ENCODE measurements at regions not wholly inside any gene's neighbourhood (a gene's known extent, or its start where the extent isn't known, plus 50 kb on each side); places are given as distances from the start of the nearest gene placed in this dataset.

DNA sequence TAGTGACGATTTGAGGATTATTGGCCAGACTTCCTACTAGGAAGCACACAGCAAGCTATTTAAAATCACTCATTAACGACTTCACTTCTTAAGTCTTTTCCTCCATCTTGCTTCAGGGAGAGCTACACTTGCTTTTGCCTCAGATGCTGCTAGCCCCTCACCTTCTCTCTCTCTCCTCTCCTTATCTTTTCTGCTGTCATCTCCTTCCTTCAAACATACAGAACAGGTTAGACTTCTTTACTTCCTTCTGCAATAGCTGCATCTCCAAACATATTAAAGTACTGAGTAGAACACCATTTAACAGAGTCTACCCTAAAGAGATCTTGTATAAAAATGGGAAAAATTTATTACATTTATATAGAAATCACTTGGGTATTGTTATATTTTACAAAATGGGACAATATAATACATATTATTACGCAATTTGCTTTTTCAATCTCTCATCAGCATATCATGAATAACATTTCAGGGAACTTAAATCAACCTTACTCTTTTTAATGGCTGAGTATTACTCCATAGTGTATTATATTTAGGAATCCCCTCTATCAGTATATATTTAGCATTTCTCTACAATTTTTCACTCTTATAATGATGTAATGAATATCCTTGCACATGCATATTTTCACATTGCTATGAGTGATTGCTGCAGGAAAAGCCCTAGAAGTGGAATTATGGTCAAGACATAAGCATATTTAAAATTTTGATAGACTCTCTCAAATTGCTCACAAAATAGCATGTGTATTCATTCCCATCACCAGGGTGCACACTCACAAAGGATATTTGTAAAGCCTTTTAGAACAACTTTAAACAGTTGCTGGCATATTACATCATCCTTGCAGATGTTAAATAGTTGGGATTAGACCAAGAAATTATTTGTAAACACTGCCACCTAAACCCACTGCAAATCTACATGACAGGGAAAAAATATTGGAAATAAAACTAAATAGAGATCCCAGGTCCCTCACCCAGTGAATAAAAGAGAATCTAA, 164.5 kb upstream of the NFIB start:
- no peaks in the 10 kb centered on the region for H3K4me1 ChIP-seq
- TF ChIP-seq POLR2A (IDR thresholded peaks at IDR 0.05) (no peak), POLR2AphosphoS5 (IDR thresholded peaks at IDR 0.05) (no peak), CTCF (IDR thresholded peaks at IDR 0.05 in 8 of 11, conservative IDR thresholded peaks at IDR 0.05 in 3 of 11) (no peak)
- no peak overlapping the region for H3K4me3 ChIP-seq
- no peak overlapping the region for H3K27ac ChIP-seq
- H3K36me3 ChIP-seq: no peaks in the 10 kb centered on the region
- H3K27me3 ChIP-seq (replicated peaks in 1 of 7): peaks cover 0 to 1% (median 0%) of the 10 kb centered on the region in 7 donors
- no peaks in the 10 kb centered on the region for H3K9me3 ChIP-seq
- intact Hi-C loops (cut with DNase I; ENCODE audit: low total_unique reads): no loop called here
- DNase-seq: no peak
- WGBS, 5 donors: 59 to 72% (median 68%) methylated on average over 3 of the region's 3 CpGs

DNA sequence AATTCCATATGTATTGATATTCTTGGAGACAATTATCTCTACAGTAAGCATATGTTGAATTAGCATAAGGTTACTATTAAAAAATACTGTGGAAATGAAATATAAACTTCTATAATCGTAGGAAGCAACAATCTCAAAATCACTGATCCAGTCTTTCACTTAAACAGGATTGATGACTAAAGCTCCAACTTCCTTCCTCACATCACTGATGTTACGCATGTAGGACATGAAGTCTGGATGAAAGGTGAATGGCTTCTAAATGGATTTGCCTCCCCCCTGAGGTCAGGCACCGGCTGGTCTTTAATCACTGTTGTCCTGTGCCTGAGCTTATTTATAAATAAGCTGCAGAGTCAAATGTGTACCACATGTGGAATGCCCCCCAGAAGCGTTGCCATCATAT, 157.1 kb upstream of the NFIB start:
- Histone ChIP-seq H3K27me3 (replicated peaks in 1 of 7) (peaks cover 0 to 7% (median 0%) of the 10 kb centered on the region in 7 donors), H3K4me1 (no peaks in the 10 kb centered on the region), H3K9me3 (no peaks in the 10 kb centered on the region), H3K27ac (no peak overlapping the region), H3K4me3 (no peak overlapping the region), H3K36me3 (no peaks in the 10 kb centered on the region)
- DNase-seq: no peak
- WGBS, 5 donors: 66 to 82% (median 74%) methylated on average over 4 of the region's 4 CpGs
- intact Hi-C loops (cut with DNase I; ENCODE audit: low total_unique reads): no loop called here
- no peak for TF ChIP-seq CTCF (IDR thresholded peaks at IDR 0.05 in 8 of 11, conservative IDR thresholded peaks at IDR 0.05 in 3 of 11)

DNA sequence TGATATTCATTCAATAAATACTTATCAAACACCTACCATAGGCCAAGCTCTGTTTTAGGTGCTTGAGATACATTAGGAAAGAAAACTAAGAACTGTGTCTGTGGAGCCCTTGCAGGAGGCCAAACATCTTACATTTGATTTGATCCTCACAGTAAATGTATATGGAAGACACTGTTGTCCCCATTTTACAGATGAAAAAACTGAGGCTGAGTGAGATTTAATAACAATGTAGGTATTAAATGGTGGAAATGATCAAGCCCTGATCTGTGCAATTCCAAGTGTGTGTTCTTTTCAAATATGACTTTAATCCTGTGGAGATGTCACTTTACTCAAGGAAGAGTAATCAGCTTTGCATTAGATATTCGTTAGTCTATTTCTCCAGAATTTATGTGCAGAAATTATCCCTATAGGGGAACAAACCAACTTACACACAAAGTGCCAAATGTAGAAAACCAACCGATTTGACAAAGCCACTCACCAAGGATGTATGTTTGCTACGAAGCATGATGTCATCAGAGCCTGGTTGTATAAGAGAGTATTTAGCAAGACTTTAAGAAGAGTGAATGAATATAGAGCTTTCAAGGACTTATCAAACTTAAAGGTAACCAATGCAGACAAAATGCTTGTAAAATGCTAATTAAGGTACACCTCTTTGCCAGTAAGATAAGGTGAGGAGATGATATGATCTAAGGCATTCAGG, 153.9 kb upstream of the NFIB start:
- no peak for TF ChIP-seq POLR2A (IDR thresholded peaks at IDR 0.05)
- no peak for TF ChIP-seq CTCF (IDR thresholded peaks at IDR 0.05 in 8 of 11, conservative IDR thresholded peaks at IDR 0.05 in 3 of 11)
- no peak for TF ChIP-seq POLR2AphosphoS5 (IDR thresholded peaks at IDR 0.05)
- Histone ChIP-seq H3K36me3 (no peaks in the 10 kb centered on the region), H3K4me3 (no peak overlapping the region), H3K27me3 (replicated peaks in 1 of 7) (peaks cover 0 to 7% (median 0%) of the 10 kb centered on the region in 7 donors), H3K27ac (no peak overlapping the region), H3K4me1 (no peaks in the 10 kb centered on the region), H3K9me3 (no peaks in the 10 kb centered on the region)
- DNase-seq: no peak
- intact Hi-C loops (cut with DNase I; ENCODE audit: low total_unique reads): no loop called here
- WGBS, 5 donors: 81 to 88% (median 87%) methylated on average over 3 of the region's 3 CpGs

- Histone ChIP-seq H3K27me3 (replicated peaks in 1 of 7) (peaks cover 0 to 7% (median 0%) of the 10 kb centered on the region in 7 donors), H3K9me3 (no peaks in the 10 kb centered on the region), H3K36me3 (no peaks in the 10 kb centered on the region), H3K4me1 (no peaks in the 10 kb centered on the region), H3K27ac (no peak overlapping the region), H3K4me3 (no peak overlapping the region)
- no peak for DNase-seq
- WGBS, 5 donors: 81 to 88% (median 83%) methylated on average over 4 of the region's 4 CpGs
- TF ChIP-seq CTCF (IDR thresholded peaks at IDR 0.05 in 8 of 11, conservative IDR thresholded peaks at IDR 0.05 in 3 of 11) (no peak), POLR2AphosphoS5 (IDR thresholded peaks at IDR 0.05) (no peak), POLR2A (IDR thresholded peaks at IDR 0.05) (no peak)
- intact Hi-C loops (cut with DNase I; ENCODE audit: low total_unique reads): no loop called here
Observed at GRCh38 chr9:14466828-14467227, 152.9 kb upstream of the NFIB start.
